HFF-Myc (cell line): ENCODE measurements at regions not wholly inside any gene's neighbourhood (a gene's known extent, or its start where the extent isn't known, plus 50 kb on each side); places are given as distances from the start of the nearest gene placed in this dataset.

ENCODE experiments used
- DNase-seq: peaks from one replicate; pipeline ENCODE4 v3.0.0-alpha.2; 2011; ENCODE audit warnings: low read depth; ENCODE audit errors: extremely low read depth
- H3K4me3 ChIP-seq: replicated peaks from 2 replicates; pipeline ENCODE4 v1.5.1; 2011; ENCODE audit warnings: low read depth, mild to moderate bottlenecking, control low read depth, low read length
- CTCF ChIP-seq: IDR thresholded peaks from 2 replicates; pipeline ENCODE4 v1.5.1; 2012; ENCODE audit warnings: mild to moderate bottlenecking, low read depth, low read length, control low read depth; ENCODE audit errors: missing control alignments

- TF ChIP-seq CTCF, result no peak
- no peak overlapping the region for H3K4me3 ChIP-seq
- no peak for DNase-seq
Observed at GRCh38 chr4:123577225-123577906, 180.8 kb downstream of the SPRY1 start.

DNA sequence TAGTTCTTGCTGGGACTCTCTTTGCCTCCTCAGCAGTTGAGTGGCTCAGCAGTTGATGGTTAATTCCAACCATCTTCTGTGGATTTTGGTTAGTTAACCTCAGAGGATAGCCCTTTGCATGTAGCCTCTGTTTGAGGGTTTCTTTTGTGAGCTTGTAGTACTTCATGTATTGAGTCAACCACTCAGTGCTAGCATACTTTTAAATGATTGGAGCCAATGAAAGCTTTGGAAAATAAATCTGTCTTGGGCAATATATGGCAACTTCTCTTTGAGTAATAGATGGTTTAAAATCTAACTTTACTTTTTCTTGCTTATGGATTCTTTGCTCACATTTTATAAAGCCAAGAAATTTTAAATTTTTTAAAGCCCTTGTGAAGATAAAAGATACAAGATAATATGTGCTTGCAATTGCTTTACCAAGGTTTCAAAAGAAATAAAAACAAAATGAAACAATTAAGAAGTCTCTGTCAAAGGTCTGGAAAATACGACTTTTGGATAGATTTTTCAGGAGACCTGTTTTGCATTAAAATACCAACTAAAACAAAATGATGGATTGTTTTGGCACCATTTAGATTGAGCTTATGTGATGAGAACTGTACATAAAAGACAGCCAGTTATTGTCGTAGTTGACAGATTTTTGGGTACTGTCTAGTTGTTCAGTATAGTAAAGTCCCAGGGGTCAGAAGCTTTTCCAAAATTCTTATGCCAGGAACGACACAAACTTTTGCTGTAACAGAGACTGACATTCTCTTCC is 181.9 kb downstream of the SPRY1 start:
- H3K4me3 ChIP-seq, result no peak overlapping the region
- DNase-seq, result no peak
- no peak for TF ChIP-seq CTCF

- no peak for DNase-seq
- no peak for TF ChIP-seq CTCF
- no peak overlapping the region for H3K4me3 ChIP-seq
Observed at GRCh38 chr4:123579961-123580360, 183.4 kb downstream of the SPRY1 start.

GRCh38 chr4:123580981-123581664 is 184.5 kb downstream of the SPRY1 start:
- DNase-seq, result no peak
- no peak overlapping the region for H3K4me3 ChIP-seq
- no peak for TF ChIP-seq CTCF

DNA sequence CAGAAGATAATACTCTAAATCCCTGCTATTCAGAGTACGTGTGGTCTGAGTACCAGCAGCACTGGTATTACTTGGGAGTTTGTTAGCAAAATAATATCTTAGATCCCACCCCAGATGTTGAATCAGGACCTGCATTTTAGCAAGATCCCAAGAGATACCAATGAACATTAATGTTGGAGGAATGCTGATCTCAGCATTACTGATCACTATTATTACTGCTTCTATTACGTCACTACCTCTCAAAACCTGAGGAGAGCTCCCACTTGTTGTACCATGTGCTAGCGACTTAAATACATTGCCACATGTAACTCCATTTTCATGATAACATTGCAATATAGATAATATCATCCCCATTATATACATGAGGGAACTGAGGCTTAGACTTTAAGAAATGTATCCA is 185.2 kb downstream of the SPRY1 start:
- H3K4me3 ChIP-seq, result no peak overlapping the region
- no peak for DNase-seq
- no peak for TF ChIP-seq CTCF

GRCh38 chr4:123583043-123583442 is 186.4 kb downstream of the SPRY1 start:
- no peak for TF ChIP-seq CTCF
- no peak for DNase-seq
- H3K4me3 ChIP-seq, result no peak overlapping the region
